Mucosa of rectum (tissue), 2 donors: ENCODE measurements at regions not wholly inside any gene's neighbourhood (a gene's known extent, or its start where the extent isn't known, plus 50 kb on each side); places are given as distances from the start of the nearest gene placed in this dataset.
A peak's percentile ranks its signal among the peaks of the same experiment; 100 is the strongest.

Source experiments
- H3K27ac ChIP-seq, 2 donors: one replicate each; pipeline ENCODE4 v1.7.0; 2013; ENCODE audit warnings: inconsistent platforms in 2 of 2, low read depth in 2 of 2, low read length in 2 of 2
- H3K27me3 ChIP-seq, 2 donors: one replicate each; pipeline ENCODE4 v1.7.0; 2013; ENCODE audit warnings: low read length in 2 of 2; ENCODE audit not compliant: control insufficient read depth in 2 of 2, insufficient read depth in 2 of 2
- H3K36me3 ChIP-seq, 2 donors: one replicate each; pipeline ENCODE4 v1.7.0; 2013; ENCODE audit warnings: low read length in 2 of 2; ENCODE audit not compliant: control insufficient read depth in 2 of 2, insufficient read depth in 2 of 2
- H3K4me1 ChIP-seq, 2 donors: one replicate each; pipeline ENCODE4 v1.7.0; 2013; ENCODE audit warnings: low read length in 2 of 2, mild to moderate bottlenecking in 1 of 2; ENCODE audit not compliant: control insufficient read depth in 2 of 2, insufficient read depth in 2 of 2
- H3K4me3 ChIP-seq, 2 donors: one replicate each; pipeline ENCODE4 v1.7.0; 2013; ENCODE audit warnings: low read length in 2 of 2
- H3K9ac ChIP-seq, 2 donors: one replicate each; pipeline ENCODE4 v1.7.0; 2013; ENCODE audit warnings: low read length in 2 of 2, low read depth in 1 of 2, mild to moderate bottlenecking in 1 of 2
- H3K9me3 ChIP-seq, 2 donors: one replicate each; pipeline ENCODE4 v1.7.0; 2013; ENCODE audit warnings: low read length in 2 of 2; ENCODE audit not compliant: control insufficient read depth in 2 of 2
- donor health status: healthy.
- donor health status: Normal muscosa, but diverticular disease.

DNA sequence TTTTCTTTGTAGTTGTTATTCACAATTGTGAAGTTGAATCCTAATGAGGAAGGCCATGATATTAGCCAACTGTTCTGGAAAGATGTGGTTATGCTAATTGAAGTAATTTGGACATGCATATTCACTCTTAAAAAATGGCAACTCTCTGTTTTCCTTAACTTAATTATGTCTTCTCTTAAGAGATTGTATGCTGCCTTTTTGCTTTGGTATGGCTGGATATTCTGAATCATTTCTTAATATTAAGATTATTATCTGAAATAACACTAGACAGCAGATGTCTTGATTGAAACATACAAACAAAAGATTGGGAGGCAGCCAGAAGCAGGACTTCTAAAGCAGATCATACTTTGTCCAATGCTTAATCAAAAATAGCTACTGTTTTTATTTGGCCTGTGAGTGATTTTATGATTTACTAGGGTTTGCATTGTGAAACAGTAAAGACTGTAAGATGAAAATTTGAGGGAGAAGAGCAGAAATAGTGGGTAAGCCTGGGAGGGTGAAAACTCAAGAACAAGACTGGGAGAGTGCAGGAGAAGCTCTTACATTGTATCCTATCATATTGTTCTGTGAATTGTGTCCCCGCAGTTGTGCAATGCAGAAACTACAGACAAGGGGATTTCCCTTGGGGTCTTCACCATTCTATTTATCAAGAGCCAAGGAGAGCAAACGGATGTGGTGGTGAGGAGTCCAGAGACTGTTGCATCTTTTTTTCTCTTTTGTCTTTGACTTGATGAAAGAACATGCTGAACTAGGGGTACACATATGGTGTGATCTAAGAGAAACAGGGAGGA, 554.8 kb downstream of the TUSC7 start:
- H3K9me3 ChIP-seq = no peaks in the 10 kb centered on the region
- H3K4me3 ChIP-seq = no peak overlapping the region
- H3K27me3 ChIP-seq = no peaks in the 10 kb centered on the region
- H3K9ac ChIP-seq = no peak overlapping the region
- H3K4me1 ChIP-seq = peaks cover 0 to 5% of the 10 kb centered on the region in 2 donors
- no peaks in the 10 kb centered on the region for H3K36me3 ChIP-seq
- no peak overlapping the region for H3K27ac ChIP-seq

DNA sequence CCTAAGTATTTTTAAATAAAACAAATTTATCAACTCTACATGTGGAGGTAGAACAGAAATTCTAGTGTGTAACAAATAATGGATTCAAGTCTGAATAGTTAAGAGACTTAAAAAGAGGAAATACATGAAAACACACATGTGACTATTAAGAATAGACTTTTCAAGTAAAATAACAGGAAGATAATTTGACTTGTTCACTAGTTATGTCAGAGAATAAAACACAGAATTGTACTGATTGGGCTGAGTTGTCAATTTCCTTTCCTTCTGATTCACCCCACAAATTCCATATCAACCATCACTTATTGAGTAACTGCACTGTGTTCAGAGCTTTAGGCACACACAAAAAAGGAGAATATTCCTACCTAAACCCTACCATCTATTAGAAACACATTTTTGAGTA, 557.2 kb downstream of the TUSC7 start:
- Histone ChIP-seq H3K4me3 (no peak overlapping the region), H3K36me3 (no peaks in the 10 kb centered on the region), H3K9ac (no peak overlapping the region), H3K9me3 (no peaks in the 10 kb centered on the region), H3K27ac (no peak overlapping the region), H3K27me3 (no peaks in the 10 kb centered on the region), H3K4me1 (peaks cover 0 to 5% of the 10 kb centered on the region in 2 donors)

DNA sequence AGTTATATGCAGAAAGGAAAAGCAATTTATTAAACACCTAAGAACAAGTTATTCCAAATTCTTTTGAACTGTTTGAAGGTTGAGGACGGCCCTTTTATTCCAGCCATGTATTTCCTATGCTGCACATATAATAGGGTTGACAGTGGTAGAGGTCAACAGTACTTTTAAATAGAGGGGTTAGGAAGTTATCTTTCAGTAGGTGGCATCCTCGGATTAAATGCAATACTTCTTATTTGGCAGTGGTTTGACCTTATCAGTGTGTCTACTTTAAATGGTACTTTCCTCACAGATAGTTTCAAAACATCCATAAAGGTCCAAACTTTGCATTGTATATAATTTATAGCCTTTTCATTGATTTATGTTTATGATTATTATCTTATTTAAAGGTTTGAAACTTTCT, 558.7 kb downstream of the TUSC7 start:
- no peaks in the 10 kb centered on the region for H3K36me3 ChIP-seq
- H3K9ac ChIP-seq = no peak overlapping the region
- no peaks in the 10 kb centered on the region for H3K9me3 ChIP-seq
- no peaks in the 10 kb centered on the region for H3K4me1 ChIP-seq
- H3K27ac ChIP-seq = no peak overlapping the region
- no peaks in the 10 kb centered on the region for H3K27me3 ChIP-seq
- no peak overlapping the region for H3K4me3 ChIP-seq

DNA sequence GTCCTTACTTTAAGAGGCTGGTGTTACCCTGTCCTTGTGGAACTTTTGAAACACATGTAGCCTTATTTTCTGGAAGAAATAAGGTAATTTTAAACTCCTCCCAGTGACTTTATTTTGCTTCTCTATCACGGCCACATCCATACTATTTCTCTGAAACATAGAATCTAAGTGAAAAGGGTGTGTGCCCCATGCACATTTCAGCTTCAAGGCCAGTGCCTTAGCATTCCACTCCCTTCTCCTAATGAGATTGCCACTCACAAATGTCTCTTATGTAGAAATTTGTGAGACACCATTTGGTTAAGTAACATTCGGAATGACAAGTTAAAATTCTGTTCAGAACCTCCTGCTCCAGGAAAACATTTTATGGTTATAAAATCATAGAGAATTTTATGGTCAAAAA, 562.7 kb downstream of the TUSC7 start:
- Histone ChIP-seq H3K36me3 (no peaks in the 10 kb centered on the region), H3K9ac (no peak overlapping the region), H3K4me3 (no peak overlapping the region), H3K27me3 (no peaks in the 10 kb centered on the region), H3K9me3 (no peaks in the 10 kb centered on the region), H3K27ac (no peak overlapping the region), H3K4me1 (no peaks in the 10 kb centered on the region)

DNA sequence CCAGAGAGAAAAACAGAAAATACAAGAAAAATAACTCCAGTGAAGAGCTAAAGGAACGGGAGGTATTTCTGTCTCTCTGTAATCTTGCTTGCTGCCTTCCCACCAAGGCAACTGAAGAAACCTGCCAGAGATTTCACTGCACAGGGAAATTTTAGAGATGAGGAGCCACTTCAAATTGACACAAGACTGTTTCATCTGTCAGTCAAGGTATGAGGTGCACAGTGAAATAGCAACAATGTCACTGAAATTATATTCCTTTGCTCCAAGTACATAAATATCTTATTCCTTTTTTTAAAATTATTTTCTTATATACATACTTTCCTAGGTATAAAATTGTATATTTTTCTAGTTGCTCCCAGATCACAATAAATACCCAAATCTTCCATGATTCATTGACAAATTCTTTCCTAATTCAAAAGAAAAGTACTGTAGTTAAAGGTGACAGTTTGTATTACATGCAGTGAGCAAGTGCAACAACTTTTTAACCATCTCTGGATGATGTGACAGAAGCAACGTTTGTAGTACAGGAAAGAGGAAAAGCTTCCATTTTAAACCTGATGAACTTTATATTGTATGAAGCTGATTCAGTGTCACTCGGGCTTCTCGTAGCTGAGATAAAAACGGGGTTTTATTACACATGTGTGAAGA, 563.4 kb downstream of the TUSC7 start:
- Histone ChIP-seq H3K4me1 (peaks cover 4 to 5% of the 10 kb centered on the region in 2 donors), H3K9ac (no peak overlapping the region), H3K36me3 (no peaks in the 10 kb centered on the region), H3K4me3 (no peak overlapping the region), H3K27me3 (no peaks in the 10 kb centered on the region), H3K9me3 (no peaks in the 10 kb centered on the region), H3K27ac (no peak overlapping the region)

DNA sequence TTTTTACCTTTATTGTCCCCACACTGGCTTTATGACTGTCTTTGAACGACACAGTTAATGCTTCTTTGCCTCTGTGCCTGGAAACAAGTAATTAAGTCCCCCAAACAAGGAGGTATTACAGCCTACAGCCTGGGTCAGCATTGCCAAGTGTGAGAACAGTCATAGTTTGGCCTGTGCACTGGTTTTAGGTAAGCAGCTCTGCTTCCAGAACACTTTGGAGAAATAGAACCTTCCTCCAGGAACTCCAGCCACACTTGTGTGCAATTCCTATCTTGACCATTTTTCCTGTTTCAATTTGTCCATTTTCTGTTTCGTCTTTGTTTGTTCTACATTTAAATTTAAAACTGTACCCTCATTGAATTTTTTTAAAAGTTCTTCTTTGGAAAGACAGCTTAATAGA, 568.2 kb downstream of the TUSC7 start:
- H3K4me1 ChIP-seq = peaks cover 11 to 13% of the 10 kb centered on the region in 2 donors
- H3K27ac ChIP-seq = peak overlapping the region in 1 of 2 donors; percentile 18
- no peaks in the 10 kb centered on the region for H3K36me3 ChIP-seq
- no peaks in the 10 kb centered on the region for H3K27me3 ChIP-seq
- H3K9ac ChIP-seq = no peak overlapping the region
- no peak overlapping the region for H3K4me3 ChIP-seq
- H3K9me3 ChIP-seq = no peaks in the 10 kb centered on the region

DNA sequence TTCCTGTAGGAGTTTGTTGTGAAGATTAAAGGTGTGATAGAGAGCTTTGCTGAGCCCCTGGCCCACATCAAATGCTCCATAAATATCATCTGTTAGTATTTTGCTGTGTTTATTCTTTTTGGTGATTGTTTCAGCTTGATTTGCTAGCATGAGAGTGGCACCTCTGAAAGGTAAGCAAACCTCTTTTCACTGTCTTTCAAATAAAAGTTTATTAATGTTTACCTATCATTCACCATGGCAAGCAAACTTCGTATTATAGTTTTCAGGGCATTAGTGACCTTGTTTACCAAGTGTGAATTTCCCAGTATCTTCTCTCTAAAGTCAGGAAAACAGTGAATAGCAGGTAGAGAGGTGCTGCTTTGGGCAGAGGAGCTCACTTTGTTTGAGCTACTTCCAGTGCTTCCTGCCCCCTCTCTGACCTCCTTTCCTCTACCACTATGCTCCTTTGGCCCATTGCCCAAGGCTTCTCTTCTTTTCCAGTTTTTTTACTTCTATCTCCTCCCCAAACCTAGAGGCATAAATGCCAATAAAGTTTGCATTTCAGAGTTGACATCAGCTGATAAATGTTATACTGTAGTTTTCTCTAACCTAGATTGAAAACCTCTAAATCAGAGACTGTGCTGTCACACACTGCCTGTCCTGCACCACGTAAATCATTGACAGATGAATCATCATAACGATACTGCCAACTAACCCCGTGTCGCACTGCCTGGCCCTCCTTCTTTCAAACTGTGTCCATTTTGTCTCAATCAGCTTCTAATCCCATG, 569.0 kb downstream of the TUSC7 start:
- no peaks in the 10 kb centered on the region for H3K9me3 ChIP-seq
- no peaks in the 10 kb centered on the region for H3K27me3 ChIP-seq
- H3K4me1 ChIP-seq = peaks cover 11 to 13% of the 10 kb centered on the region in 2 donors
- H3K4me3 ChIP-seq = peak overlapping the region in 1 of 2 donors; percentile 46
- H3K9ac ChIP-seq = no peak overlapping the region
- H3K27ac ChIP-seq = peak overlapping the region; percentile 41 to 64
- H3K36me3 ChIP-seq = no peaks in the 10 kb centered on the region

DNA sequence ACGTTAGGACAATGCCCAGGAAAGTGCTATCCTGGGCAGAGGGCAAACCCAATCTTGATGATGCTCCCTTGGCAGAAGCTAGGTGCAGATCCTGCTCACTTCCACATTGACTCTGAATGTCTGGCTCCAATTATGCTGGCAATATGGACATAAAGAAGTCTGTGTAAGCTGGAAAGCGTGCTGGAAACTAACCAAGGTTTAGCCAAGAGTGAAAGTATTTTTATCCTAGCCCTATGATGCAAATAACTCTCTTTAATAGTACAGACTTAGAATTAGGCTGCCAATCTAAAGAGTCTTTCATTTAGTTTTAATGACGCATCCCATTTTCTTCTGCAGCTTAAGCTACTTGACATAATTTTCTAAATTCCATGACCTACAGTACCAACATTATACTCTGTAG, 571.8 kb downstream of the TUSC7 start:
- no peaks in the 10 kb centered on the region for H3K27me3 ChIP-seq

DNA sequence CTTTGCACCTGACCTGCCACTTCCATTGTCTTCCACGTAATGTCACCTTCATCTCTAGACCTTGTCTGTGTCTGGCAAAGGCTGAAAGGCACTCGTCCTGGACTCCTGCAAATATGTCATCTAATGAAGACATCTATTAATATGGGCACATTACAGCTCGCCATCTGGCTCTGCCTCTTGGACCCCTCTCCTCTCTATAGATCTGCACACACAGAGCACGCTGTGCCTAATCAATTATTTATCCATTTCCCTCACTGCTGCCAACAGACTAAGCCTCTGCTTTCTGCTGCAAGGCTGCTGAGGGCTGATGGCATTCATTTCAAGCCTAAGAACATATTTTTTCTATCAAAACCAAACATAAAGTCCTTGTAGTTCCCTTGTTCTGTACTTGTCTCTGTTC, 573.0 kb downstream of the TUSC7 start:
- Histone ChIP-seq H3K4me1 (peaks cover 10 to 12% of the 10 kb centered on the region in 2 donors), H3K4me3 (no peak overlapping the region), H3K9me3 (no peaks in the 10 kb centered on the region), H3K27me3 (no peaks in the 10 kb centered on the region), H3K9ac (no peak overlapping the region), H3K36me3 (no peaks in the 10 kb centered on the region), H3K27ac (no peak overlapping the region)

More for the DNA sequence above, 571.8 kb downstream of the TUSC7 start:
- H3K9ac ChIP-seq = no peak overlapping the region
- H3K9me3 ChIP-seq = no peaks in the 10 kb centered on the region
- H3K36me3 ChIP-seq = no peaks in the 10 kb centered on the region
- no peak overlapping the region for H3K4me3 ChIP-seq
- peaks cover 11 to 13% of the 10 kb centered on the region in 2 donors for H3K4me1 ChIP-seq
- H3K27ac ChIP-seq = no peak overlapping the region

DNA sequence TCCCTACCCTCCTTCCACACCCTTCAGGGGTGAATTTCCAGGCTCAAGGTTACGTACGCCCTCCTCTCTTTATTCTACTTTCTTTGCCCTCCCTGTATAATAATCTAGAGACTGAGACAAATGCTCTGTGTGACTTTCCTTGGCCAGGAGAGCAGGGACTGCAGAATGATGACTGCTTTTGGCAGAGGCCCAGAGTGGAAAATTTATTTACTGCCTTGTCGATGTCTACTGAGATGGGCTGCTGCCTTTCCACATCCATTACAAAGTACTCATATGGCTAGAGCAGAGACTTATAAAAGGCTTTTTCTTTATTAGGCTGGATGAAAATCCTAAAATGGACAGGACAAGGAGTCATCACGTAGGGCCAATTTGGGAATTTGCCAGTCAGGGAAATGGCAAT, 576.2 kb downstream of the TUSC7 start:
- Histone ChIP-seq H3K4me3 (no peak overlapping the region), H3K9ac (no peak overlapping the region), H3K36me3 (no peaks in the 10 kb centered on the region), H3K27me3 (no peaks in the 10 kb centered on the region), H3K9me3 (no peaks in the 10 kb centered on the region), H3K4me1 (no peaks in the 10 kb centered on the region), H3K27ac (no peak overlapping the region)
